A673 (cell line): ENCODE measurements at regions not wholly inside any gene's neighbourhood (a gene's known extent, or its start where the extent isn't known, plus 50 kb on each side); places are given as distances from the start of the nearest gene placed in this dataset.

Source experiments
- CTCF ChIP-seq: fragments of 300-800, 200-600 bp; sonication (generic); conservative IDR thresholded peaks from 2 replicates; pipeline ENCODE4 v1.5.1; 2017; ENCODE audit warnings: low read depth, mild to moderate bottlenecking, antibody characterized with exemption, low read length, moderate library complexity, mixed read lengths
- EZH2 ChIP-seq: fragments of 200-600 bp; sonication (generic); IDR thresholded peaks from 2 replicates; pipeline ENCODE4 v1.6.1; 2017; ENCODE audit warnings: borderline replicate concordance, low read depth, mild to moderate bottlenecking, mixed read lengths, antibody characterized with exemption, low read length; ENCODE audit not compliant: poor library complexity, severe bottlenecking

- TF ChIP-seq EZH2 (no peak), CTCF (no peak)
These were observed 186.0 kb upstream of the PTGFR start for GRCh38 chr1:78304761-78305160.
